Stimulated activated CD4-positive, alpha-beta T cell treated with anti-CD3 and anti-CD28 coated beads, Interleukin-4, amount 100 ng/mL, for 1 hour (primary cell): ENCODE measurements at regions not wholly inside any gene's neighbourhood (a gene's known extent, or its start where the extent isn't known, plus 50 kb on each side); places are given as distances from the start of the nearest gene placed in this dataset.
A peak's percentile ranks its signal among the peaks of the same experiment; 100 is the strongest.

Experiments used
- DNase-seq: peaks from one replicate; pipeline ENCODE4 v3.0.0-alpha.2; 2020

GRCh38 chr15:38672814-38673670 lies 108.4 kb upstream of the RASGRP1 start:
- DNase-seq = no peak

- DNase-seq = no peak
These were observed 109.8 kb upstream of the RASGRP1 start for GRCh38 chr15:38674448-38674847.

- no peak for DNase-seq
These were observed 113.7 kb upstream of the RASGRP1 start for GRCh38 chr15:38678281-38678680.

GRCh38 chr15:38680775-38681174 lies 116.2 kb upstream of the RASGRP1 start:
- DNase-seq = no peak

- DNase-seq = no peak
These were observed 117.7 kb upstream of the RASGRP1 start for GRCh38 chr15:38682363-38682762.

- no peak for DNase-seq
These were observed 118.2 kb upstream of the RASGRP1 start for GRCh38 chr15:38682861-38683260.

- peak; percentile 71 for DNase-seq
These were observed 119.0 kb upstream of the RASGRP1 start for GRCh38 chr15:38683382-38684242.

GRCh38 chr15:38684440-38685010 lies 119.9 kb upstream of the RASGRP1 start:
- DNase-seq = no peak

GRCh38 chr15:38685686-38686339 lies 121.2 kb upstream of the RASGRP1 start:
- no peak for DNase-seq

- no peak for DNase-seq
These were observed 122.7 kb upstream of the RASGRP1 start for GRCh38 chr15:38687340-38687739.

- DNase-seq = no peak
These were observed 123.3 kb upstream of the RASGRP1 start for GRCh38 chr15:38687775-38688495.

GRCh38 chr15:38688761-38689160 lies 124.1 kb upstream of the RASGRP1 start:
- DNase-seq = peak; percentile 46

GRCh38 chr15:38689522-38689921 lies 124.9 kb upstream of the RASGRP1 start:
- no peak for DNase-seq

- DNase-seq = no peak
These were observed 125.6 kb upstream of the RASGRP1 start for GRCh38 chr15:38690216-38690615.

GRCh38 chr15:38690719-38691332 lies 126.2 kb upstream of the RASGRP1 start:
- DNase-seq = peak; percentile 74

GRCh38 chr15:38691377-38691776 lies 126.8 kb upstream of the RASGRP1 start:
- no peak for DNase-seq

- DNase-seq = no peak
These were observed 127.6 kb upstream of the RASGRP1 start for GRCh38 chr15:38691965-38692788.

GRCh38 chr15:38692789-38693062 lies 128.1 kb upstream of the RASGRP1 start:
- no peak for DNase-seq

- DNase-seq = no peak
These were observed 130.9 kb upstream of the RASGRP1 start for GRCh38 chr15:38695249-38696108.

- DNase-seq = peak; percentile 57
These were observed 131.6 kb upstream of the RASGRP1 start for GRCh38 chr15:38696109-38696727.
